Esophagus muscularis mucosa (tissue), 3 donors: ENCODE measurements at regions not wholly inside any gene's neighbourhood (a gene's known extent, or its start where the extent isn't known, plus 50 kb on each side); places are given as distances from the start of the nearest gene placed in this dataset.

Experiments used
- CTCF ChIP-seq, 3 experiments: fragments of 200-600 bp in 2 of 3; fragments of 450-650 bp in 1 of 3; sonication (generic) in 2 of 3; IDR thresholded peaks; one replicate each; pipeline ENCODE4 v1.5.1; 2017 to 2019; ENCODE audit warnings: antibody characterized with exemption in 3 of 3, mild to moderate bottlenecking in 2 of 3, moderate library complexity in 1 of 3
- POLR2AphosphoS5 ChIP-seq, 2 donors: sonication (generic); formaldehyde crosslinking; IDR thresholded peaks; one replicate each; pipeline ENCODE4 v1.6.1; 2017; ENCODE audit warnings: antibody characterized with exemption in 2 of 2

- TF ChIP-seq CTCF (IDR thresholded peaks at IDR 0.05) (no peak), POLR2AphosphoS5 (IDR thresholded peaks at IDR 0.05) (no peak)
Observed at GRCh38 chr14:105601360-105602242, 75.2 kb downstream of the TMEM121 start.
